HG02642 (cell line): ENCODE measurements at regions not wholly inside any gene's neighbourhood (a gene's known extent, or its start where the extent isn't known, plus 50 kb on each side); places are given as distances from the start of the nearest gene placed in this dataset.

Source experiments
- ATAC-seq: cut with Tn5 transposase; IDR thresholded peaks from one replicate; pipeline ENCODE4 v1.9.1; 2021; ENCODE audit warnings: mild to moderate bottlenecking; ENCODE audit not compliant: unreplicated experiment, poor library complexity

GRCh38 chr5:17428176-17428800 lies 69.7 kb upstream of the TAF11L2 start:
- ATAC-seq = no peak

GRCh38 chr5:17429353-17429752 lies 68.7 kb upstream of the TAF11L2 start:
- ATAC-seq = no peak

GRCh38 chr5:17430241-17430640 lies 67.8 kb upstream of the TAF11L2 start:
- no peak for ATAC-seq

GRCh38 chr5:17431272-17432050 lies 66.6 kb upstream of the TAF11L2 start:
- no peak for ATAC-seq

GRCh38 chr5:17432569-17432968 lies 65.5 kb upstream of the TAF11L2 start:
- no peak for ATAC-seq

GRCh38 chr5:17433406-17433805 lies 64.6 kb upstream of the TAF11L2 start:
- ATAC-seq = no peak

GRCh38 chr5:17434982-17435381 lies 63.0 kb upstream of the TAF11L2 start:
- no peak for ATAC-seq

- peak; percentile 57 for ATAC-seq
Measured at GRCh38 chr5:17436350-17436749, 61.7 kb upstream of the TAF11L2 start.

DNA sequence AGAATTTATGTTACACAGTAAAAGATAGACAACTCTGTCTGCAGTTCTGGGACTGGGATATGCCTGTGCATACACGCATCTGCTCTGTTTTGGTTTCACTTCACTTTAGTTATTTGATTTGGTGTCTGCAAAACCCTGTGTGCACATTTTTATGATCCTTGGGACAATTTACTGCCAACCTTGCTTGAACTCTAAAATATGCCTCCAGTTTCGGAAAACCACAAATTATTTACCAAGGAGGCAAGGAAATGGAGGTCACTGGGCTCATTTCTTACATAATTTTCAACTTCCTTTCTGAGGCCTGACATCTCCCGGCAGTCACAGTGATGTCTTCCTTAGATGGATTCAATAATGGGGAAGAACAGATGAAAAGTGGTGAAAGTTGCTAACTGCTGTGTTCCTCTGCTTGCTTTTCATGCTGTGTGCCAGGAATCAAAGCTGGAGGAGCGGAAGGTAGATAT lies 61.2 kb upstream of the TAF11L2 start:
- ATAC-seq = peak; percentile 88

DNA sequence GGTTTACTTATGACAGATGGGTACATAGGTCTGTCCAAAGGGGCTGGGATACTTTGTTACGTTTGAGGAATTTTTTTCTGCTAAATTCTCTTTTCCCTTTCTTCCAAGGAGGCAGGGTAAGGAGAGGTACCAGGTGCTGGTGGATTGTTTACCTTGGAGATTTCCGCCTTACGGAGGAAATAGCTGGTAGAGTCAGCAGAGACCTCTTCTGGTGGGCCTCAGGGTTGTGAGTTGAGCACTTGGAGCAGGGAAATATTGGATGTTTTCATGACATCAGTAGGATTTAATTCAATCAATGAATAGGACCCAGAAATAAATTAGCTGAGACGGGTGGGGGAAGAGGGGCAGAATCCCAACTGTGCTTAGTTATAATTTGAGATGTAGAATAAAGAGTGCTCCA lies 60.0 kb upstream of the TAF11L2 start:
- no peak for ATAC-seq

GRCh38 chr5:17439956-17440355 lies 58.1 kb upstream of the TAF11L2 start:
- ATAC-seq = no peak

DNA sequence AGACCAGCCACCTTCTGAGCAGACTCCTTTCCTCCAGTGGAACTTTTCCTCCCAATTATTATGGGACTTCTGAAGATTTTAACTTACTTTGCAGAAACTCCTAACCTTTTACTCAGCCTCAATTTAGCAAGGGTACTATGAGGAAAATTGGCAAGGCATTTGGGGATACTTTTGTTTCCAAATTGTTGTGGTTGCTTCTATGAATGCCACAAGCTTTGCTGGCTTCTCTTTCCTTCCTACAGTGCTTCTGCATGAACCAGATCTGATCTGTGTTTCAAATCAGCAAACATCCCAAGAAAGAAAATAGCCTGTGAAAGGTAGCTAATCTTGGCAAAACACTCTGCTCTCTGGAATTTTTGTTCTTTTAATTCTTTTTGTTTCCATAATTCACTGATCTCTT lies 57.3 kb upstream of the TAF11L2 start:
- ATAC-seq = no peak

GRCh38 chr5:17441351-17441750 lies 56.7 kb upstream of the TAF11L2 start:
- no peak for ATAC-seq

GRCh38 chr5:17443333-17444130 lies 54.5 kb upstream of the TAF11L2 start:
- ATAC-seq = no peak

GRCh38 chr5:17444496-17444895 lies 53.5 kb upstream of the TAF11L2 start:
- ATAC-seq = no peak

DNA sequence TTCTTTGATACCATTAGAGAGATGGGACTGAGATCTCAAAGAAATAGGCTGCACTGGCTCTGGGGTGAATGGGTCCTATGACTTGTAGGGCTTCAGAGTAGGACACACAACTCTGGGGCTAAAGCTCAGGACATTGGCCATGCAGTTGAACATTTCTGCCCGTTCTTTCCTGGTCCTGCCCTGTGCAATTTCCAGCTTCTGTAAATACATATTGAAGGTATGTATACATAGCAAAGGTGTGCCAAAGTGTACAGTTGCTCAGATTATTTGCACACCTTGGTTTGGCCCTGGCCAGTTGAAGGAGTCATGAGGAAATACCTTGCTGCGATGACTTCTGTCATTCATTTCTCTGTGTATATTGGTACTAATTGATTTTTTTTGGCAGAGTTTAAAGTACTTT lies 52.8 kb upstream of the TAF11L2 start:
- ATAC-seq = no peak
